ENCODE measurements at regions not wholly inside any gene's neighbourhood (a gene's known extent, or its start where the extent isn't known, plus 50 kb on each side); places are given as distances from the start of the nearest gene placed in this dataset.

DNA sequence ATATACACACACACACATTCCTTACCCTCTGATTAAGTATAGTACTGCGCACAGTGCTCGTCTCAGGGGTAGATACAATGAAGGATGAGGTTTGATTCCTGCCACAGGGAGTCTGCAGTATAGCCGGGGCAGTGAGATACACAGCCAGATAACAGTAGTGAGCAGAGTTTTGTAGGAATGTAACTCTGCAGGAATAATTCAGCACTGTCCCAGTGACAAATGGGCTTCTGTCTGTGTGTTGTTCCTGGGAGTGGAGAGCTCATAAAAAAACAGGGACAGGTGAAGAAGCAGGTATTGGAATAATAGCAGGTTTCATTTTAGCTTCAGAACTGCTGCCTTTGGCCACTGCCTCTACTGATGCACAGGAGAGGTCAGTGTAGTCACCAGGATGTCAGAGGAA is 85.3 kb upstream of the OR9Q1 start:
- TF ChIP-seq, protein P1, sequence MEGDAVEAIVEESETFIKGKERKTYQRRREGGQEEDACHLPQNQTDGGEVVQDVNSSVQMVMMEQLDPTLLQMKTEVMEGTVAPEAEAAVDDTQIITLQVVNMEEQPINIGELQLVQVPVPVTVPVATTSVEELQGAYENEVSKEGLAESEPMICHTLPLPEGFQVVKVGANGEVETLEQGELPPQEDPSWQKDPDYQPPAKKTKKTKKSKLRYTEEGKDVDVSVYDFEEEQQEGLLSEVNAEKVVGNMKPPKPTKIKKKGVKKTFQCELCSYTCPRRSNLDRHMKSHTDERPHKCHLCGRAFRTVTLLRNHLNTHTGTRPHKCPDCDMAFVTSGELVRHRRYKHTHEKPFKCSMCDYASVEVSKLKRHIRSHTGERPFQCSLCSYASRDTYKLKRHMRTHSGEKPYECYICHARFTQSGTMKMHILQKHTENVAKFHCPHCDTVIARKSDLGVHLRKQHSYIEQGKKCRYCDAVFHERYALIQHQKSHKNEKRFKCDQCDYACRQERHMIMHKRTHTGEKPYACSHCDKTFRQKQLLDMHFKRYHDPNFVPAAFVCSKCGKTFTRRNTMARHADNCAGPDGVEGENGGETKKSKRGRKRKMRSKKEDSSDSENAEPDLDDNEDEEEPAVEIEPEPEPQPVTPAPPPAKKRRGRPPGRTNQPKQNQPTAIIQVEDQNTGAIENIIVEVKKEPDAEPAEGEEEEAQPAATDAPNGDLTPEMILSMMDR (IDR thresholded peaks at IDR 0.05), result no peak
- TF ChIP-seq POLR2A (IDR thresholded peaks at IDR 0.05), result no peak
